ENCODE measurements at regions not wholly inside any gene's neighbourhood (a gene's known extent, or its start where the extent isn't known, plus 50 kb on each side); places are given as distances from the start of the nearest gene placed in this dataset.
A peak's percentile ranks its signal among the peaks of the same experiment; 100 is the strongest.

GRCh38 chr2:18927525-18928232 lies 338.3 kb upstream of the NT5C1B start:
- DNase-seq (ENCODE audit: low read depth), result no peak

GRCh38 chr2:18926631-18927524 lies 337.5 kb upstream of the NT5C1B start:
- DNase-seq (ENCODE audit: low read depth), result no peak

GRCh38 chr2:18925296-18925695 lies 335.9 kb upstream of the NT5C1B start:
- peak; percentile 84 for DNase-seq (ENCODE audit: low read depth)

- DNase-seq (ENCODE audit: low read depth), result peak; percentile 5
These were observed 335.5 kb upstream of the NT5C1B start for GRCh38 chr2:18924886-18925285.

GRCh38 chr2:18924386-18924785 lies 335.0 kb upstream of the NT5C1B start:
- no peak for DNase-seq (ENCODE audit: low read depth)

- DNase-seq (ENCODE audit: low read depth), result no peak
These were observed 332.9 kb upstream of the NT5C1B start for GRCh38 chr2:18922276-18922675.

- no peak for DNase-seq (ENCODE audit: low read depth)
These were observed 328.9 kb upstream of the NT5C1B start for GRCh38 chr2:18918280-18918679.

- no peak for DNase-seq (ENCODE audit: low read depth)
These were observed 325.9 kb upstream of the NT5C1B start for GRCh38 chr2:18915227-18915626.

- no peak for DNase-seq (ENCODE audit: low read depth)
These were observed 324.1 kb upstream of the NT5C1B start for GRCh38 chr2:18913512-18913911.

GRCh38 chr2:18912225-18912888 lies 323.0 kb upstream of the NT5C1B start:
- DNase-seq (ENCODE audit: low read depth), result no peak

- no peak for DNase-seq (ENCODE audit: low read depth)
These were observed 322.0 kb upstream of the NT5C1B start for GRCh38 chr2:18911416-18911815.

GRCh38 chr2:18910843-18911242 lies 321.5 kb upstream of the NT5C1B start:
- DNase-seq (ENCODE audit: low read depth), result peak; percentile 76

- no peak for DNase-seq (ENCODE audit: low read depth)
These were observed 318.6 kb upstream of the NT5C1B start for GRCh38 chr2:18907937-18908336.

GRCh38 chr2:18907508-18907907 lies 318.1 kb upstream of the NT5C1B start:
- DNase-seq (ENCODE audit: low read depth), result no peak

- no peak for DNase-seq (ENCODE audit: low read depth)
These were observed 314.4 kb upstream of the NT5C1B start for GRCh38 chr2:18903750-18904149.

GRCh38 chr2:18901242-18901641 lies 311.9 kb upstream of the NT5C1B start:
- DNase-seq (ENCODE audit: low read depth), result no peak

GRCh38 chr2:18900691-18901141 lies 311.3 kb upstream of the NT5C1B start:
- no peak for DNase-seq (ENCODE audit: low read depth)

GRCh38 chr2:18899725-18900124 lies 310.4 kb upstream of the NT5C1B start:
- no peak for DNase-seq (ENCODE audit: low read depth)

- no peak for DNase-seq (ENCODE audit: low read depth)
These were observed 308.9 kb upstream of the NT5C1B start for GRCh38 chr2:18898271-18898670.

- DNase-seq (ENCODE audit: low read depth), result no peak
These were observed 306.9 kb upstream of the NT5C1B start for GRCh38 chr2:18896125-18896764.

GRCh38 chr2:18891600-18892345 lies 302.4 kb upstream of the NT5C1B start:
- DNase-seq (ENCODE audit: low read depth), result no peak

Measured in ELR (cell line).